ENCODE measurements at regions not wholly inside any gene's neighbourhood (a gene's known extent, or its start where the extent isn't known, plus 50 kb on each side); places are given as distances from the start of the nearest gene placed in this dataset.

DNA sequence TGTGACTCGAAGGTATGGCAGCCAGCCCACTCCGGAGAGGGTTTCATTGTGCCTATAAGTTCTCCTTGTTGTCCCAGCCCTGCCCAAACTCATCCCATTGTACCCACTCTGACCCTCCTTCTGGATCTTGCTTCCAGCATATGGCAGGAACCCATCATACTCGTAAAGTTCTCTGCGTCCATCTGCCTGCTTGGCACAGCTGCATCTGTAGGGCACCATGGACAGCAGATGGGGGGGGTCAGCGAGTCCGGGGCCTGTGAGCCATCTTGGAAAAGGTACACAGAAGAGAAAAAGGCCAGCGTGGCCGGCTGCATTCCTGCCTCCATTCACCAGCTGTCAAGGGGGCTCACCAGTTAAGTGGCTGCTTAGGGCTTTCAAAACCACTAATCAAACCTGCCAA, 94.9 kb upstream of the IGSF21 start:
- Mint-ChIP-seq H3K36me3 (no peaks in the 10 kb centered on the region), H3K27me3 (peaks cover 0 to 35% (median 28%) of the 10 kb centered on the region in 5 donors), H3K4me1 (no peaks in the 10 kb centered on the region), H3K27ac (no peak overlapping the region), H3K9me3 (peaks cover 0 to 3% (median 0%) of the 10 kb centered on the region in 11 donors), H3K4me3 (no peak overlapping the region)
- Histone ChIP-seq H3K27ac (ENCODE audit: low read depth, low read length) (no peak overlapping the region), H3K36me3 (ENCODE audit: control insufficient read depth in 2 of 3, insufficient read depth in 3 of 3, low read length in 3 of 3) (no peaks in the 10 kb centered on the region), H3K4me1 (ENCODE audit: control insufficient read depth in 2 of 2, insufficient read depth in 2 of 2, low read length in 2 of 2) (no peaks in the 10 kb centered on the region), H3K4me3 (ENCODE audit: low read length) (no peak overlapping the region), H3K27me3 (ENCODE audit: control insufficient read depth in 2 of 2, insufficient read depth in 2 of 2, low read length in 2 of 2) (no peaks in the 10 kb centered on the region), H3K9me3 (ENCODE audit: control insufficient read depth in 2 of 3, low read length in 3 of 3) (no peaks in the 10 kb centered on the region)
- intact Hi-C loops (cut with micrococcal nuclease): no loop called here
- POLR2A ChIA-PET: no interaction called here
- CTCF ChIA-PET: no interaction called here
- no peak for ATAC-seq
- no peak for DNase-seq

DNA sequence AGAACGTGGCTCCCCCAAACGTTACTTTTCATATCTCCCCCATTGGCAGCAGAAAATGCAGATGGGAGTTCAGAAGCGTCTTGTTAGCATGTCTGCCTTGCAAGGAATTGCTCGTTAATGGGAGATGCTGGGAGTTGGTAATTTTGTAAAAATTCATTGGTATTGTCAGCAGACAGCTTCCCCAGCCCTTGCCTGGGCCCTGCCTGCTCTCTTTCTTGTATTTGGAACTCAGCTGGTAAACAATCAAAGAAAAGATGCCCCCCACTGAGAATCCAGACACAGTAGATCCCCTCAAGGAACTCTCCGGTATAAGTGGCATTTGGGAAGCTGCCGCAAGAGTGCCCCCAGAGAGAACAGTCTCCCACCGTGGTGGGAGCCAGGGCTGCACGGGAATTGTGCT, 94.4 kb upstream of the IGSF21 start:
- H3K27me3 ChIP-seq (ENCODE audit: control insufficient read depth in 2 of 2, insufficient read depth in 2 of 2, low read length in 2 of 2): no peaks in the 10 kb centered on the region
- CTCF ChIA-PET: no interaction called here
- Mint-ChIP-seq H3K4me1 (no peaks in the 10 kb centered on the region), H3K36me3 (no peaks in the 10 kb centered on the region), H3K4me3 (no peak overlapping the region), H3K27me3 (peaks cover 0 to 35% (median 30%) of the 10 kb centered on the region in 5 donors), H3K9me3 (peaks cover 0 to 3% (median 0%) of the 10 kb centered on the region in 11 donors), H3K27ac (no peak overlapping the region)
- no peaks in the 10 kb centered on the region for H3K4me1 ChIP-seq (ENCODE audit: control insufficient read depth in 2 of 2, insufficient read depth in 2 of 2, low read length in 2 of 2)
- H3K27ac ChIP-seq (ENCODE audit: low read depth, low read length): no peak overlapping the region
- DNase-seq: no peak
- POLR2A ChIA-PET: no interaction called here
- H3K4me3 ChIP-seq (ENCODE audit: low read length): no peak overlapping the region
- no peaks in the 10 kb centered on the region for H3K9me3 ChIP-seq (ENCODE audit: control insufficient read depth in 2 of 3, low read length in 3 of 3)
- no peak for ATAC-seq
- H3K36me3 ChIP-seq (ENCODE audit: control insufficient read depth in 2 of 3, insufficient read depth in 3 of 3, low read length in 3 of 3): no peaks in the 10 kb centered on the region
- intact Hi-C loops (cut with micrococcal nuclease): no loop called here

DNA sequence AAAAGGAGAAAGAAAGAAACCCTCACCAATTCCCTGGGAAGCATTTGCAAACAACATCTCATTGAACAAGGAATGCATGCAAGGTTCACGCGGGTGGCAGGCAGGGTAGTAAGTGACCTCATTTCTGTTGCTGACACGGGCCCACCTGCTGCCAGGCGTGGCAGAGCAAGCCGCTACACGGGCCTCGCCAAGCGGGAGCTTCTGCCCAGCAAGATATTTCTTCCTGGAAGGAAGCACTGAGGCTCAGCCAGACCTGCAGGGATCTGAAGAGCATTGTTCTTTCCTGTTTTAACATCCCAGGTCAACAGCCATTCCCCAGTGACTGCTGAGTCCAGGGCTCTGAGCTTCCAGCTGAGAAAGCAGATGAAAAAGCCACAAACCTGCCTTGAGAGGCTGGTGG, 91.9 kb upstream of the IGSF21 start:
- ChIA-PET POLR2A (no interaction called here), CTCF (no interaction called here)
- H3K27me3 ChIP-seq (ENCODE audit: control insufficient read depth in 2 of 2, insufficient read depth in 2 of 2, low read length in 2 of 2): no peaks in the 10 kb centered on the region
- Mint-ChIP-seq H3K4me3 (no peak overlapping the region), H3K4me1 (no peaks in the 10 kb centered on the region), H3K36me3 (no peaks in the 10 kb centered on the region), H3K27me3 (peaks cover 0 to 34% (median 25%) of the 10 kb centered on the region in 5 donors), H3K9me3 (peaks cover 0 to 3% (median 0%) of the 10 kb centered on the region in 11 donors), H3K27ac (no peak overlapping the region)
- no peaks in the 10 kb centered on the region for H3K9me3 ChIP-seq (ENCODE audit: control insufficient read depth in 2 of 3, low read length in 3 of 3)
- H3K36me3 ChIP-seq (ENCODE audit: control insufficient read depth in 2 of 3, insufficient read depth in 3 of 3, low read length in 3 of 3): no peaks in the 10 kb centered on the region
- intact Hi-C loops (cut with micrococcal nuclease): no loop called here
- H3K27ac ChIP-seq (ENCODE audit: low read depth, low read length): no peak overlapping the region
- no peak for DNase-seq
- ATAC-seq: no peak
- H3K4me3 ChIP-seq (ENCODE audit: low read length): no peak overlapping the region
- no peaks in the 10 kb centered on the region for H3K4me1 ChIP-seq (ENCODE audit: control insufficient read depth in 2 of 2, insufficient read depth in 2 of 2, low read length in 2 of 2)

DNA sequence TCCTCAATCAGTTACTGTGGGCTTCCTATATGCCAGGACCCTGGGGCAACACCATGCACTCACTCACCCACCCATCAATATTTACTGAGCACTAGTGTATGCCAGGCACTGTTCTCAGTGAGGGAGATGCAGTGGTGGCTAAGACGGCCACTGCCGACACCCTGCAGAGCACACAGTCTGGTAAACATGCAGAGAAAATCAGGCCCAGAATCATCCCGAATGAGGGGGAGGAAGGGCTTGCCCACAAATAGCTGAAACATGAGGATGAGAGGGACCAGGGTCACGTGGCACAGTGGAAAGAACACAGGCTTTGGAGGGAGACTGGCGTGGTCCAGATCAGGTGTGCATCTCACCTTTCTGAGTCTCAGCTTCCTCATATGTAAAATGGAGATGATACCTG, 89.2 kb upstream of the IGSF21 start:
- H3K4me3 ChIP-seq (ENCODE audit: low read length): no peak overlapping the region
- ATAC-seq (no peak), DNase-seq (no peak)
- H3K27me3 ChIP-seq (ENCODE audit: control insufficient read depth in 2 of 2, insufficient read depth in 2 of 2, low read length in 2 of 2): no peaks in the 10 kb centered on the region
- Mint-ChIP-seq H3K4me3 (no peak overlapping the region), H3K27ac (no peak overlapping the region), H3K36me3 (no peaks in the 10 kb centered on the region), H3K27me3 (peaks cover 0 to 39% (median 25%) of the 10 kb centered on the region in 5 donors), H3K4me1 (no peaks in the 10 kb centered on the region), H3K9me3 (no peaks in the 10 kb centered on the region)
- H3K27ac ChIP-seq (ENCODE audit: low read depth, low read length): no peak overlapping the region
- H3K9me3 ChIP-seq (ENCODE audit: control insufficient read depth in 2 of 3, low read length in 3 of 3): no peaks in the 10 kb centered on the region
- intact Hi-C loops (cut with micrococcal nuclease): no loop called here
- ChIA-PET POLR2A (no interaction called here), CTCF (no interaction called here)
- H3K36me3 ChIP-seq (ENCODE audit: control insufficient read depth in 2 of 3, insufficient read depth in 3 of 3, low read length in 3 of 3): no peaks in the 10 kb centered on the region
- no peaks in the 10 kb centered on the region for H3K4me1 ChIP-seq (ENCODE audit: control insufficient read depth in 2 of 2, insufficient read depth in 2 of 2, low read length in 2 of 2)

DNA sequence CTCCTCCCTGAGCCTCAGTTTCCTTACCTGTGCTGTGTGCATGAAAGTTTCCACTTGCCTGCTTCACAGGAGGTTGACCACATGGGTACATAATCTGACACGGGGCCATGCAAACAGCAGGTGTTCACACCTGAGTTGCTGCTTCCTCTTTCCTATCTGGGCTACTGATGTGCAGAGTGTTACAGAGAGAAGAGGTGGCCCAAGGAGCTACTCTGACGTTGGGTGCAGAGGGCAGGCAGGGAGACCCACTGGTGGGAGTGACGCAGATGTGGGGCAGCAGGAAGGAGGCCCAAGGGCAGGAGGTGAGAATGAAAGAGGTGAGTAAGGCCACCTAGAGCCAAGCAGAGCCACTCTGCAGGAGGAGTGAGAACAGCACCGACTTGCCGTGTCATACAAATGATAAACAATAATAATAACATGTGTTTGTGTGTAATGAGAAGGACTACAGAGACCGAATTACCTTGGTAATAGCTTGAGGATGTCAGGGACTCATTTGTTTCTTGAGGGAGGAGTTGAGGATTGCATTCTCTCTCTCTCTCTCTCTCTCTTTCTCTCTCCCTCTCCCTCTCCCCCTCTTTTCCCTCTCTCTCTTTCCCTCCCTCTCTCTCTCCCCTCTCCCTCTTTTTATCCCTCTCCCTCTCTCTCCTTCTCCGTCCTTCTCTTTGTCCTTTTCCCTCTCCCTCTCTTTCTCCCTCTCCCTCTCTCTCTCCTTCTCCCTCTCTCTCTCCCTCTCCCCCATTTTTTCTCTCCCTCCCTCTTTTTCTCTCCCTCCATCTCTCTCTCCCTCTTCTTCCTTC, 87.4 kb upstream of the IGSF21 start:
- ChIA-PET POLR2A (no interaction called here), CTCF (no interaction called here)
- DNase-seq (no peak), ATAC-seq (no peak)
- Mint-ChIP-seq H3K4me3 (no peak overlapping the region), H3K27ac (no peak overlapping the region), H3K4me1 (no peaks in the 10 kb centered on the region), H3K27me3 (peaks cover 0 to 42% (median 21%) of the 10 kb centered on the region in 5 donors), H3K36me3 (no peaks in the 10 kb centered on the region), H3K9me3 (peaks cover 0 to 2% (median 0%) of the 10 kb centered on the region in 11 donors)
- no peaks in the 10 kb centered on the region for H3K27me3 ChIP-seq (ENCODE audit: control insufficient read depth in 2 of 2, insufficient read depth in 2 of 2, low read length in 2 of 2)
- H3K9me3 ChIP-seq (ENCODE audit: control insufficient read depth in 2 of 3, low read length in 3 of 3): no peaks in the 10 kb centered on the region
- intact Hi-C loops (cut with micrococcal nuclease): no loop called here
- H3K36me3 ChIP-seq (ENCODE audit: control insufficient read depth in 2 of 3, insufficient read depth in 3 of 3, low read length in 3 of 3): no peaks in the 10 kb centered on the region
- H3K4me3 ChIP-seq (ENCODE audit: low read length): no peak overlapping the region
- H3K27ac ChIP-seq (ENCODE audit: low read depth, low read length): no peak overlapping the region
- no peaks in the 10 kb centered on the region for H3K4me1 ChIP-seq (ENCODE audit: control insufficient read depth in 2 of 2, insufficient read depth in 2 of 2, low read length in 2 of 2)

DNA sequence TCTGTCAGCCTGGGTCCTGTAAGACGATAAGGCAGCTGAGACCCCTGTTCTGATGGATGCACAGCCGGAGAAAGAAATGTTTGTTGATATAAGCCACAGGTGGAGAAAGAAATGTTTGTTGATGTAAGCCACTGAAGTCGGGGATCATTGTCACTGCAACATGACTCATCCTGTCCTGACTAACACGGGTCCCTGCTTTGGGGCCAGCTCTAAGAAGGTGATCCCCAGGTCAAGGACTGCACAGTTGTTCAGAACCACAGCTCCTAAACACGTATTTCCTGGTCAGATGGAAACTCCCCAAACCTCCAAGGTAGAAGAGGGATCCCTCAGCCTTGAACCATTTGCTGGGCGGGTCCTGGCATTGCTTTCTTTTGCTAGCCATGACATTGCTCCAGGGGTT, 86.4 kb upstream of the IGSF21 start:
- Histone ChIP-seq H3K9me3 (ENCODE audit: control insufficient read depth in 2 of 3, low read length in 3 of 3) (no peaks in the 10 kb centered on the region), H3K4me3 (ENCODE audit: low read length) (no peak overlapping the region), H3K27me3 (ENCODE audit: control insufficient read depth in 2 of 2, insufficient read depth in 2 of 2, low read length in 2 of 2) (no peaks in the 10 kb centered on the region), H3K36me3 (ENCODE audit: control insufficient read depth in 2 of 3, insufficient read depth in 3 of 3, low read length in 3 of 3) (no peaks in the 10 kb centered on the region), H3K27ac (ENCODE audit: low read depth, low read length) (no peak overlapping the region), H3K4me1 (ENCODE audit: control insufficient read depth in 2 of 2, insufficient read depth in 2 of 2, low read length in 2 of 2) (no peaks in the 10 kb centered on the region)
- Mint-ChIP-seq H3K9me3 (peaks cover 0 to 2% (median 0%) of the 10 kb centered on the region in 11 donors), H3K4me3 (no peak overlapping the region), H3K27ac (no peak overlapping the region), H3K27me3 (peaks cover 0 to 38% (median 17%) of the 10 kb centered on the region in 5 donors), H3K4me1 (no peaks in the 10 kb centered on the region), H3K36me3 (no peaks in the 10 kb centered on the region)
- no peak for ATAC-seq
- ChIA-PET CTCF (no interaction called here), POLR2A (no interaction called here)
- intact Hi-C loops (cut with micrococcal nuclease): no loop called here
- DNase-seq: no peak

DNA sequence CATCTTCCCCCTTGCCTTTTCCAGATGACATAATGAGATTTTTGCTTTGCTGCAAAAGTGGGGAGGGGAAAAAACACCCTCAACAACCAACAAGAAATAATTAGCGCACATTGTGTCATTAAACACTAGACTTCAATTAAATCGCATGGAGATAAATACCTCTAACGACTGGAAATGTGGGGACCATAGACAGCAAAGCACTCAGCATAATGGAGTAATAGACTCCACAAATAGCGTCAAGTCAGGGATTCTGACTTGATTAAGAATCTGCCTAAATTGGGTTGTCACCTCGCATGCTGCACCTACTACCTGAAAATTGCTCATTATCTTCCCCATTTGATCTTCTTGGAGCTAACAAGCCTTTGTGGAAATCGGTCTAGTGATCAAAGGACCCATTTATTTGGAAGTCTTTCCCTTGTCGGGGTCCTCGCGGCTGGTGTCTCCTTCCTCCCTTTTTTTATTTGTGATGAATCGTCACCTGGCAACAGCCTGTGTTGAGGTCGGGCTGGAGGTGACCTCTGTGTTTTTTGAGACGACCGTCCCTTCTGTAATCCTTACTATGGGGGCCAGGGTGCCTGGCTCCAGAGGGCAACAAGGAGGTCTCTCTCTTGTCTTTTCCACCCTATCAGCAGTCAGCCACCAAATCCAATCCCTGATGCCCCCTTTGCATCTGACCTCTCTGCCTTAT, 75.3 kb upstream of the IGSF21 start:
- POLR2A ChIA-PET: no interaction called here
- H3K36me3 Mint-ChIP-seq: no peaks in the 10 kb centered on the region
- Histone ChIP-seq H3K4me1 (ENCODE audit: control insufficient read depth in 2 of 2, insufficient read depth in 2 of 2, low read length in 2 of 2) (no peaks in the 10 kb centered on the region), H3K36me3 (ENCODE audit: control insufficient read depth in 2 of 3, insufficient read depth in 3 of 3, low read length in 3 of 3) (no peaks in the 10 kb centered on the region), H3K4me3 (ENCODE audit: low read length) (no peak overlapping the region), H3K9me3 (ENCODE audit: control insufficient read depth in 2 of 3, low read length in 3 of 3) (no peaks in the 10 kb centered on the region), H3K27ac (ENCODE audit: low read depth, low read length) (no peak overlapping the region), H3K27me3 (ENCODE audit: control insufficient read depth in 2 of 2, insufficient read depth in 2 of 2, low read length in 2 of 2) (no peaks in the 10 kb centered on the region)
- H3K9me3 Mint-ChIP-seq: peaks cover 0 to 2% (median 0%) of the 10 kb centered on the region in 11 donors
- H3K27me3 Mint-ChIP-seq: peaks cover 0 to 47% (median 15%) of the 10 kb centered on the region in 5 donors
- DNase-seq: no peak
- H3K4me1 Mint-ChIP-seq: peaks cover 0 to 8% (median under 1%) of the 10 kb centered on the region in 7 donors
- intact Hi-C loops (cut with micrococcal nuclease): no loop called here
- no peak overlapping the region for H3K27ac Mint-ChIP-seq
- no peak for ATAC-seq
- H3K4me3 Mint-ChIP-seq: no peak overlapping the region
- CTCF ChIA-PET: no interaction called here

All from naive thymus-derived CD4-positive, alpha-beta T cell (primary cell).